Activated CD8-positive, alpha-beta T cell treated with anti-CD3 and anti-CD28 coated beads for 36 hours (primary cell): ENCODE measurements at regions not wholly inside any gene's neighbourhood (a gene's known extent, or its start where the extent isn't known, plus 50 kb on each side); places are given as distances from the start of the nearest gene placed in this dataset.

Experiments
- ATAC-seq: fragments of 200-7000 bp; cut with Tn5 transposase; one replicate; pipeline ENCODE4 v1.10.0; 2021; ENCODE audit warnings: mild to moderate bottlenecking, moderate library complexity
- CTCF ChIA-PET: fragments of 350-600 bp; sonication (Branson Sonifier 250); formaldehyde crosslinking; loops from one replicate; lab custom pipeline; 2021; ENCODE audit warnings: antibody characterized with exemption; lab: Charles Lee
- POLR2A ChIA-PET: fragments of 350-600 bp; sonication (Branson Sonifier 250); formaldehyde crosslinking; loops from one replicate; lab custom pipeline; 2021; ENCODE audit warnings: antibody characterized with exemption; lab: Charles Lee
- DNase-seq: peaks from one replicate; pipeline ENCODE4 v3.0.0-alpha.2; 2020
- H3K27ac Mint-ChIP-seq: one replicate; pipeline ENCODE4 v1.8.0; 2021; ENCODE audit warnings: mild to moderate bottlenecking, mixed read lengths
- H3K27me3 Mint-ChIP-seq: one replicate; pipeline ENCODE4 v1.8.0; 2021; ENCODE audit warnings: mixed read lengths
- H3K36me3 Mint-ChIP-seq: one replicate; pipeline ENCODE4 v1.8.0; 2021; ENCODE audit warnings: low read depth, mixed read lengths
- H3K4me1 Mint-ChIP-seq: one replicate; pipeline ENCODE4 v1.8.0; 2021; ENCODE audit warnings: low read depth, mixed read lengths
- H3K4me3 Mint-ChIP-seq: one replicate; pipeline ENCODE4 v1.8.0; 2021; ENCODE audit warnings: mild to moderate bottlenecking, moderate library complexity, mixed read lengths
- H3K9me3 Mint-ChIP-seq: one replicate; pipeline ENCODE4 v1.8.0; 2021; ENCODE audit warnings: mixed read lengths
- CTCF ChIP-seq: fragments of 200-600 bp; IDR thresholded peaks from one replicate; pipeline ENCODE4 v1.8.0; 2022; ENCODE audit warnings: antibody characterized with exemption, mild to moderate bottlenecking
- intact Hi-C: fragments of 100-400 bp; cut with micrococcal nuclease; formaldehyde crosslinking; loops from one replicate; pipeline ENCODE4 v1.10.0; 2022

- CTCF ChIA-PET, result no interaction called here
- Mint-ChIP-seq H3K9me3 (no peaks in the 10 kb centered on the region), H3K4me1 (no peaks in the 10 kb centered on the region), H3K4me3 (no peak overlapping the region), H3K36me3 (no peaks in the 10 kb centered on the region), H3K27me3 (peaks cover 6% of the 10 kb centered on the region), H3K27ac (no peak overlapping the region)
- DNase-seq (no peak), ATAC-seq (no peak)
- TF ChIP-seq CTCF, result no peak
- intact Hi-C loops, result no loop called here
- POLR2A ChIA-PET, result no interaction called here
Measured at GRCh38 chr10:111579473-111579872, 502.6 kb downstream of the ADRA2A start.

- CTCF ChIA-PET, result no interaction called here
- Mint-ChIP-seq H3K36me3 (no peaks in the 10 kb centered on the region), H3K27ac (no peak overlapping the region), H3K4me3 (no peak overlapping the region), H3K9me3 (no peaks in the 10 kb centered on the region), H3K4me1 (no peaks in the 10 kb centered on the region), H3K27me3 (no peaks in the 10 kb centered on the region)
- no peak for TF ChIP-seq CTCF
- intact Hi-C loops, result no loop called here
- DNase-seq (no peak), ATAC-seq (no peak)
- POLR2A ChIA-PET, result no interaction called here
Measured at GRCh38 chr10:111590703-111591102, 513.9 kb downstream of the ADRA2A start.

- no peaks in the 10 kb centered on the region for H3K36me3 Mint-ChIP-seq
- ChIA-PET POLR2A (no interaction called here), CTCF (no interaction called here)
- intact Hi-C loops, result no loop called here
- no peak for TF ChIP-seq CTCF
- ATAC-seq (no peak), DNase-seq (no peak)
- H3K9me3 Mint-ChIP-seq, result no peaks in the 10 kb centered on the region
- H3K4me1 Mint-ChIP-seq, result no peaks in the 10 kb centered on the region
- no peaks in the 10 kb centered on the region for H3K27me3 Mint-ChIP-seq
- H3K27ac Mint-ChIP-seq, result no peak overlapping the region
- no peak overlapping the region for H3K4me3 Mint-ChIP-seq
Measured at GRCh38 chr10:111593578-111593977, 516.7 kb downstream of the ADRA2A start.

- Mint-ChIP-seq H3K27me3 (peaks cover 3% of the 10 kb centered on the region), H3K27ac (no peak overlapping the region), H3K4me3 (no peak overlapping the region), H3K9me3 (no peaks in the 10 kb centered on the region), H3K36me3 (no peaks in the 10 kb centered on the region), H3K4me1 (no peaks in the 10 kb centered on the region)
- DNase-seq (no peak), ATAC-seq (no peak)
- ChIA-PET POLR2A (no interaction called here), CTCF (no interaction called here)
- TF ChIP-seq CTCF, result no peak
- intact Hi-C loops, result loop anchor here (5.0 kb wide), 1 partner anchor 518 kb away; the partner anchor contains the start of gene ADRA2A
Measured at GRCh38 chr10:111595173-111595572, 518.3 kb downstream of the ADRA2A start.

- Mint-ChIP-seq H3K27me3 (peaks cover 3% of the 10 kb centered on the region), H3K9me3 (no peaks in the 10 kb centered on the region), H3K36me3 (no peaks in the 10 kb centered on the region), H3K4me1 (no peaks in the 10 kb centered on the region), H3K27ac (no peak overlapping the region), H3K4me3 (no peak overlapping the region)
- peak; percentile 79 for TF ChIP-seq CTCF
- CTCF ChIA-PET, result interaction anchor here (0.7 to 3.9 kb wide), 22 partner anchors 9 to 988 kb away, joined by 3 to 31 read pairs (median 4); partner anchors contain the start of gene ADRA2A
- intact Hi-C loops, result loop anchor here (5.0 kb wide), 1 partner anchor 521 kb away; the partner anchor contains the start of gene ADRA2A
- ATAC-seq (peak; percentile 53), DNase-seq (peak; percentile 58)
- POLR2A ChIA-PET, result no interaction called here
Measured at GRCh38 chr10:111598433-111599059, 521.7 kb downstream of the ADRA2A start.
